Prostate gland (tissue), 2 donors: ENCODE measurements at regions not wholly inside any gene's neighbourhood (a gene's known extent, or its start where the extent isn't known, plus 50 kb on each side); places are given as distances from the start of the nearest gene placed in this dataset.

Experiments used
- DNase-seq: peaks from one replicate; pipeline ENCODE4 v3.0.0-alpha.2; 2019; ENCODE audit warnings: low spot score
- H3K27ac ChIP-seq, 2 donors: fragments of 200-600 bp; sonication (generic); 2 replicates each; pipeline ENCODE4 v1.5.1; 2017 to 2019
- H3K27me3 ChIP-seq: fragments of 200-600 bp; sonication (generic); replicated peaks from 2 replicates; pipeline ENCODE4 v1.5.1; 2019; ENCODE audit not compliant: insufficient read depth
- H3K36me3 ChIP-seq, 2 donors: fragments of 200-600 bp; sonication (generic); 1 replicate in 1 of 2; 2 replicates in 1 of 2; pipeline versions ENCODE4 v1.5.1 to v1.8.1; 2017 to 2019
- H3K4me1 ChIP-seq: fragments of 200-600 bp; sonication (generic); replicated peaks from 2 replicates; pipeline ENCODE4 v1.5.1; 2019
- H3K4me3 ChIP-seq, 2 donors: fragments of 200-600 bp; sonication (generic); 2 replicates each; pipeline ENCODE4 v1.5.1; 2017 to 2019
- H3K9me3 ChIP-seq: fragments of 200-600 bp; sonication (generic); 2 replicates; pipeline ENCODE4 v1.5.1; 2017
- CTCF ChIP-seq, 4 experiments: fragments of 200-600 bp in 2 of 4; fragments of 450-650 bp in 2 of 4; sonication (generic) in 2 of 4; IDR thresholded peaks; 1 replicate in 3 of 4; 2 replicates in 1 of 4; pipeline ENCODE4 v1.5.1; 2016 to 2019; ENCODE audit warnings: antibody characterized with exemption in 4 of 4, mild to moderate bottlenecking in 2 of 4, moderate library complexity in 2 of 4
- POLR2A ChIP-seq: fragments of 450-650 bp; IDR thresholded peaks from one replicate; pipeline ENCODE4 v1.6.1; 2016; ENCODE audit warnings: antibody characterized with exemption, mild to moderate bottlenecking
- POLR2AphosphoS5 ChIP-seq: sonication (generic); formaldehyde crosslinking; IDR thresholded peaks from one replicate; pipeline ENCODE4 v1.6.1; 2017; ENCODE audit warnings: antibody characterized with exemption
- WGBS: methylation state at CpG from one replicate; pipeline ENCODE4 v1.1.5; 2018; 5-methylcytosine and 5-hydroxymethylcytosine counted together
- intact Hi-C: fragments of 100-400 bp; cut with DNase I; formaldehyde crosslinking; loops from one replicate; pipeline ENCODE4 v1.14.2; 2022

GRCh38 chr9:108316630-108317029 is 539.2 kb downstream of the ACTL7B start:
- no peaks in the 10 kb centered on the region for H3K4me1 ChIP-seq
- H3K27me3 ChIP-seq, result no peaks in the 10 kb centered on the region
- H3K4me3 ChIP-seq, result no peak overlapping the region
- no peak for DNase-seq
- TF ChIP-seq POLR2A (no peak), CTCF (IDR thresholded peaks at IDR 0.05) (no peak), POLR2AphosphoS5 (no peak)
- no peak overlapping the region for H3K27ac ChIP-seq
- no peaks in the 10 kb centered on the region for H3K36me3 ChIP-seq
- intact Hi-C loops, result no loop called here
- H3K9me3 ChIP-seq, result no peaks in the 10 kb centered on the region

- Histone ChIP-seq H3K27ac (no peak overlapping the region), H3K4me3 (no peak overlapping the region), H3K4me1 (no peaks in the 10 kb centered on the region), H3K36me3 (no peaks in the 10 kb centered on the region), H3K27me3 (no peaks in the 10 kb centered on the region), H3K9me3 (no peaks in the 10 kb centered on the region)
- WGBS, result 73% methylated on average over 4 of the region's 4 CpGs
- DNase-seq, result no peak
- TF ChIP-seq POLR2AphosphoS5 (no peak), CTCF (IDR thresholded peaks at IDR 0.05) (no peak), POLR2A (no peak)
- intact Hi-C loops, result no loop called here
Measured at GRCh38 chr9:108316066-108316465, 539.7 kb downstream of the ACTL7B start.

- Histone ChIP-seq H3K4me1 (no peaks in the 10 kb centered on the region), H3K27me3 (no peaks in the 10 kb centered on the region), H3K4me3 (no peak overlapping the region), H3K36me3 (no peaks in the 10 kb centered on the region), H3K9me3 (no peaks in the 10 kb centered on the region), H3K27ac (no peak overlapping the region)
- TF ChIP-seq POLR2AphosphoS5 (no peak), CTCF (IDR thresholded peaks at IDR 0.05) (no peak), POLR2A (no peak)
- DNase-seq, result no peak
- WGBS, result 84% methylated on average over 3 of the region's 3 CpGs
- intact Hi-C loops, result no loop called here
Measured at GRCh38 chr9:108311745-108312144, 544.0 kb downstream of the ACTL7B start.

- DNase-seq, result no peak
- 66% methylated on average over 3 of the region's 3 CpGs for WGBS
- TF ChIP-seq POLR2AphosphoS5 (no peak), POLR2A (no peak), CTCF (IDR thresholded peaks at IDR 0.05) (no peak)
- H3K27me3 ChIP-seq, result no peaks in the 10 kb centered on the region
- H3K4me1 ChIP-seq, result no peaks in the 10 kb centered on the region
- H3K9me3 ChIP-seq, result no peaks in the 10 kb centered on the region
- intact Hi-C loops, result no loop called here
- H3K4me3 ChIP-seq, result no peak overlapping the region
- H3K27ac ChIP-seq, result no peak overlapping the region
- H3K36me3 ChIP-seq, result no peaks in the 10 kb centered on the region
Measured at GRCh38 chr9:108310202-108310601, 545.6 kb downstream of the ACTL7B start.

- no peaks in the 10 kb centered on the region for H3K27me3 ChIP-seq
- no peak overlapping the region for H3K27ac ChIP-seq
- intact Hi-C loops, result no loop called here
- H3K9me3 ChIP-seq, result no peaks in the 10 kb centered on the region
- no peaks in the 10 kb centered on the region for H3K36me3 ChIP-seq
- H3K4me1 ChIP-seq, result no peaks in the 10 kb centered on the region
- H3K4me3 ChIP-seq, result no peak overlapping the region
- no peak for DNase-seq
- TF ChIP-seq POLR2AphosphoS5 (no peak), POLR2A (no peak), CTCF (IDR thresholded peaks at IDR 0.05) (no peak)
- 78% methylated on average over 9 of the region's 9 CpGs for WGBS
Measured at GRCh38 chr9:108300306-108301287, 555.2 kb downstream of the ACTL7B start.
